ENCODE measurements at regions not wholly inside any gene's neighbourhood (a gene's known extent, or its start where the extent isn't known, plus 50 kb on each side); places are given as distances from the start of the nearest gene placed in this dataset.
"Not testable (repeated sequence)": the region's sequence is repeated elsewhere in the genome, so short reads cannot be mapped to it uniquely, and the experiment has no call there.

DNA sequence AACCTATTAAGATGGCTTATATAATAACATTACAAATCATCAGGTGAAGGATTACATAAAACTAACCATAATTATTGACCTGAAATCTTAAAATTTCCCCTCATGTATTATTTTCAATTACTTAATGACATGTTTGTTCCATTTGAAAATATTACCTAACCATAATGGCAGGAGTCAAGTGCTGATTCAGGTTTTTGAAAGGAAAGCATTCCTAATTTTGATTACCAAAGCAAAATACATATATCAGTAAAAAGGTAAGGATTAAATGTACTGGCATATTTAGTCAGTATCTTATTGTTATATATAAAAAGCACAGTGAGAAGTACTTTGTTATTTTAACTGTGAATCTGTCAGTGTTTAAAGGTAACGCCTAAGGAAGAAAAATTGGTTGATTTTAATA, 960.0 kb upstream of the CNTN5 start:
- in situ Hi-C loops (cut with HindIII; ENCODE audit: low pct_unique_long_range_greater_than_20kb, low sequenced_read_pairs): no loop called here
- DNase-seq (ENCODE audit: low read depth): no peak

DNA sequence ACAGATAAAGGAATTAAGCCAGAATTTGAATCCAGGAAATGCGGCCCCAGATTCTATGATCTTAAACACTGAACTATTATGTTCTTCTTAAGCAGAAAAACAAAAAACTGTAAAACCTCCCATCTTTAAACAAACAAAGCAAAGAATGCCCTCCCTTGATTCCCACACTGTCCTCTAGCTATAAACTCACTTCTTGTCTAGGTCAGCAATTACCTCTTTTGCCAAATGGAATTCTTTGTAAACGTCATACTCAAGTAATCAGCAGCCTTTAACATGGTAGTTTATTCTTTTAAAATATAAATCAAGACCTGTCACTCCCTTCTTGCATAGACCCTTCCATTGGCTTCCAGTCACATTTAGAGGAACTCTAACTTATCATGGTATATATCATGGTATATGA, 958.9 kb upstream of the CNTN5 start:
- in situ Hi-C loops (cut with HindIII; ENCODE audit: low pct_unique_long_range_greater_than_20kb, low sequenced_read_pairs): no loop called here
- DNase-seq (ENCODE audit: low read depth): no peak

- in situ Hi-C loops (cut with HindIII; ENCODE audit: low pct_unique_long_range_greater_than_20kb, low sequenced_read_pairs): no loop called here
- no peak for DNase-seq (ENCODE audit: low read depth)
Observed at GRCh38 chr11:98062714-98063113, 958.0 kb upstream of the CNTN5 start.

DNA sequence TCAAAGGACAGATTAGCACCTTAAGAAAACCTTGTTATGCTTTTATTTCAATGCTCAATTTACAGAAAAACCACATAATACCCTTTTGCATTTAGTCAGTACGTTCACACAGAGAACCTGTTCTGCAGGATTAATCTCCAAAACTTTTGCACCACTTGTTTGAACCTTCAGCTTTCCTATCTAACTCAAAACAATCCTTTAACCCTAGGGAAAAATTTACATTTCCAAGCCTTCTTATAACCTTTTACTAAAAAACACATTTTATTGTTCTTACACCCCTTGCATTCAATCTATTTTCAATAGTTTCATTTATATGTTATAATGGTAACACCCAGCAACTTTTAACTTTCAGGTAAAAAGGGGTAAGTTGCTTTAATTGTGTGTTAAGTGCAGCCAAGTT, 952.5 kb upstream of the CNTN5 start:
- in situ Hi-C loops (cut with HindIII; ENCODE audit: low pct_unique_long_range_greater_than_20kb, low sequenced_read_pairs): no loop called here
- no peak for DNase-seq (ENCODE audit: low read depth)

GRCh38 chr11:98069147-98069546, 951.6 kb upstream of the CNTN5 start:
- DNase-seq (ENCODE audit: low read depth); in situ Hi-C loops (cut with HindIII; ENCODE audit: low pct_unique_long_range_greater_than_20kb, low sequenced_read_pairs): not testable (repeated sequence)

- in situ Hi-C loops (cut with HindIII; ENCODE audit: low pct_unique_long_range_greater_than_20kb, low sequenced_read_pairs): no loop called here
- no peak for DNase-seq (ENCODE audit: low read depth)
Observed at GRCh38 chr11:98069861-98070260, 950.9 kb upstream of the CNTN5 start.

DNA sequence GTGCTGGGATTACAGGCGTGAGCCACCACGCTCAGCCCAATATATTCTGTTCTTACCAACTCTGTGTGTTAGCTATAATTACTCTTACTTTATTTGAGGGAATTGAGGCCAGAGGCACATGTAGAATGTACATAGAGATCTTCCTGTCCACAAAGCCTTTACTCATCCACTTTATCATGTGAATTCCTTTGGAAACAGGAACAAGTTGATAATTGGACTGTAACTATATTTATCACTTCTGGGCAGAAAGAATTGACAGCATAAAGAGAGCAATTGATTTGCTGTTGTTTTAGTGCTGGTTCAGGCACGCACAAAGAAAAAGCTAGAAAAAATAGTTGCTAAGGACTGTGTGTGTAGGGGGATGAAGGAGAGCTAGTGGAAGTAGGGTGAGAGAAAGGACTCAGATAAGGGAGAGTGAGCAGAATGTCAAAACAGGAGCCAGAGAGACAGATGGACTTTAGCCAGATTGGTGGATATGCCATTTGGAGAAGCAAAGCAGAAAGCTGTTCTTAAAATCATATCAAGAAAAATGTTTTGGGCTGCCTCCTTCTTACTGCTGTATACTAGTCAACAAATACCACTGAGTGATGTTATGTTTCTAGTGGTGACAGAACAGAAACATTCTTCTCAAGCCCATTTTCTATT, 929.8 kb upstream of the CNTN5 start:
- in situ Hi-C loops (cut with HindIII; ENCODE audit: low pct_unique_long_range_greater_than_20kb, low sequenced_read_pairs): no loop called here
- DNase-seq (ENCODE audit: low read depth): no peak

DNA sequence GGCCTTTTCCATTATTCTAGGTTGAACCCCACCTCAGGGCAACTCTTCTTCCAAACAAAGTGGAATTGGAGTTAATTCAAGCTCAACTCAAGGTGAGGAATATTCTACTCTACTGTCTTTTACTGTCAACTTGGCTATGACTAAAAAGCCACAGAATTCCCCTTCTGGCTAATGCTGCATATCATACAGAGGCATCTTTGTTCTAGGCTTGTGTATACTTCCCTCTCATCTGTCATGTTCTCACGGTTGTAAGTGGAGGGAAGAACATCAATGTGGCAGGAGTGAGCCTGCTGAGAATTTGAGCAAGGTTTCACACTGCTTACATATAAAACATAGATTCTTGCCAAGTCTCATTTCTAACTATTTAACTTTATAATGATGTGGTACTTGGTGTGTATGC, 921.4 kb upstream of the CNTN5 start:
- DNase-seq (ENCODE audit: low read depth): no peak
- in situ Hi-C loops (cut with HindIII; ENCODE audit: low pct_unique_long_range_greater_than_20kb, low sequenced_read_pairs): no loop called here

DNA sequence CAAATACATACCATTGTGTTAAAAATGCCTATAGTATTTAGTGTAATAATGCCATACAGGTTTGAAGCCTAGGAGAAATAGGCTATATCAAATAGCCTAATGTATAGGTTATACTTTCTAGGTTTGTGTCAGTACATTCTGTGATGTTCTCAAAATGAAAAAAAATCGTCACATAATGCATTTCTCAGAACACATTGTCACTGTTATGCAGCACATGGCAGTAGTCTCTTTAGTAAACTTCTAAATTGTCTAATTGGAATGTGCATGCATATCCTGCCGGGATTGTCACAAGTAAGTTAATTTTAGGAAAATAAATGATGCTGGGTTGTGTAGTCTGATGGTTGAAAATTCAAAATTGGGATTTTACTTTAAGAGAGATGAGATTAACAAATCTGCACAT, 920.1 kb upstream of the CNTN5 start:
- no peak for DNase-seq (ENCODE audit: low read depth)
- in situ Hi-C loops (cut with HindIII; ENCODE audit: low pct_unique_long_range_greater_than_20kb, low sequenced_read_pairs): no loop called here

DNA sequence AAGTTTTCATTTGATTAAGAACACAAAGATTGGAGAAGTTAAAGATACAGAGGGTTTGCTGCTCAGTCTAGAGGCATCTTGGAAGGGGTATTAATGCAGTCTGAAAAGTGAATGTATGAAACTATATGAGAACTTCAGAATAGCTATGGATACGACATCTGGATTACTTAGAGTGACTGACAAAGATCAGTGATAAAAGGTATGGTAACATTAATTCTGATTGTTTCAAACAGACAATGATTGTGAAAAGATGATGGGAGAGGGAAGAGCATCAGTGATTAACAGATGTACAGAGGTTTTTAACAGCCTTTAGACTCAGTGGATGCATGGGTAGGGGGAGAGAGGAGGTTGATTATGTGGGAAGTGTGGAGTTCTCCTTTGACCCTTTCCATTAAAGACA, 919.4 kb upstream of the CNTN5 start:
- in situ Hi-C loops (cut with HindIII; ENCODE audit: low pct_unique_long_range_greater_than_20kb, low sequenced_read_pairs): no loop called here
- no peak for DNase-seq (ENCODE audit: low read depth)

- no peak for DNase-seq (ENCODE audit: low read depth)
- in situ Hi-C loops (cut with HindIII; ENCODE audit: low pct_unique_long_range_greater_than_20kb, low sequenced_read_pairs): no loop called here
Observed at GRCh38 chr11:98104249-98104648, 916.5 kb upstream of the CNTN5 start.

DNA sequence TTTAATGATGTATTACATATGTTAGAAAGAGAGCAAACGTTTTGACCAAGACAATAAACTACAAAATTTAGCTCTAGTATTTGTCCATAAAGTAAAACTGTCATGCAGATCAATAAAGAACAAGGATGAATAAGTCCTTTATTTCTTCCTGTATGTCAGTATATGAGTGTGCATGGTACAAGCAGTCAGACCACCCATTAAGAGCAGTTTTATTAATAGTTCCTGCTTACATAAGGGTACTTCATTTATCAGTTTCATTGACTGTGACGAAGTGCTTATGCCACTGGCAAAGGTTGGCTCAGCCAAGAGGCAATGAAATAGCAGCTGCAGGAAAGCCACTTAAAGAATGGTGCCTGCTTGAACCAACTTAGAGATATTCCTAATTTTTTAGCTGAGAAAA, 913.0 kb upstream of the CNTN5 start:
- in situ Hi-C loops (cut with HindIII; ENCODE audit: low pct_unique_long_range_greater_than_20kb, low sequenced_read_pairs): no loop called here
- no peak for DNase-seq (ENCODE audit: low read depth)

DNA sequence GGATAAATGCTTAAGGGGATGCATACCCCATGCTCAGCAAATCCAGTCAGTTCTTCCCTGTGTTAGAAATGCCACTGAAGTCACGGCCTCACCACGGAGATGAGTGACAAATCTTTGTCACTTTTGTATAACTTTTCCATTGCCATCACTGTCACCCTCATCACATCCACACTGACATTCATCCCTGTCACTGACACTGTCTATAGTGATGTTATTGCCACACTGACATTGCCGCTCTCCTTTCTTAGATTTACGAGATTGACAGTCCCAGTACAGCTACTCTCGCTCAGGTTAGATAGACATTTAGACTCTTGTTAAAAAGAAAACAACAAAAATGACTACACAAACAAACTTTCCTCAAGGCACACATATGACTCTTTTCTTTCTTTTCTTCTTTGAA, 910.7 kb upstream of the CNTN5 start:
- in situ Hi-C loops (cut with HindIII; ENCODE audit: low pct_unique_long_range_greater_than_20kb, low sequenced_read_pairs): no loop called here

DNA sequence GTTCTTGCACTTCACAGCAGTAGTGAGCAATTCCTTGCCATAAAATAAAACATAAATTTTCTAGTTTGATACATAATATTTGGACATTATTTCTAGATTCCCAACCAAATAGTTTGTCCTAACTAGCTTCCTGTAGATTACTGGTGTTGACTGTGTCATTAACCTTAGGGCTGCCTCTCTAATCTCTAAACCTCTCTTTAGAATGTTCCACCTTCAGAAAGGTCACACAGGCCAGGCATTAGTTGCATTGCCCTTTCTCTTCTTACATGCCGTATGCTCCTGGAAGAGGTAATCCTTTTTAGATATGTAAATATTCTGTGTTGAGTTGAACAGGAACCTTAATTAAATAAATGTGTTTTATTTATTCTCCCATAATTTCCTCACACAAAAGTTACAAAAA, 904.9 kb upstream of the CNTN5 start:
- in situ Hi-C loops (cut with HindIII; ENCODE audit: low pct_unique_long_range_greater_than_20kb, low sequenced_read_pairs): no loop called here
- no peak for DNase-seq (ENCODE audit: low read depth)

More for the DNA sequence above, 910.7 kb upstream of the CNTN5 start:
- no peak for DNase-seq (ENCODE audit: low read depth)

GRCh38 chr11:98130117-98130625, 890.6 kb upstream of the CNTN5 start:
- in situ Hi-C loops (cut with HindIII; ENCODE audit: low pct_unique_long_range_greater_than_20kb, low sequenced_read_pairs): no loop called here
- DNase-seq (ENCODE audit: low read depth): no peak

- in situ Hi-C loops (cut with HindIII; ENCODE audit: low pct_unique_long_range_greater_than_20kb, low sequenced_read_pairs): no loop called here
- DNase-seq (ENCODE audit: low read depth): no peak
Observed at GRCh38 chr11:98136357-98136756, 884.4 kb upstream of the CNTN5 start.

DNA sequence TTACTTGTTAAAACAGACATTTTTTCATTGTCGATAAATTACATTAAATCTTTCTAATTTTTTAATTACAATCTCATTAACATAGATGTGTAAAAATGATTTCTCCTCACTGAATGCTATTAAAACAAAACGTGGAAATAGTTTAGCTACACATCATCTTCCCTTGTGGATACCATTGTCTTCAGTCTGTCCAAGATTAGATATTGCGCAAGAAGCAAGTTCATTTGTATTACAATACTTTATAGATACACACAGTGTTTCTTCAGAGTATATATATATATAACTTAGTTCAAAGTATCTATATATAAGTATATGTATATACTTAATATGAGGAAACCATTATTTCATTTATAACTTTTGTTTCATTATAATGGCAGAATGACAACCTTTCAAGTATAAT, 883.3 kb upstream of the CNTN5 start:
- DNase-seq (ENCODE audit: low read depth): no peak
- in situ Hi-C loops (cut with HindIII; ENCODE audit: low pct_unique_long_range_greater_than_20kb, low sequenced_read_pairs): no loop called here

- no peak for DNase-seq (ENCODE audit: low read depth)
- in situ Hi-C loops (cut with HindIII; ENCODE audit: low pct_unique_long_range_greater_than_20kb, low sequenced_read_pairs): no loop called here
Observed at GRCh38 chr11:98143661-98144060, 877.1 kb upstream of the CNTN5 start.

- DNase-seq (ENCODE audit: low read depth): no peak
- in situ Hi-C loops (cut with HindIII; ENCODE audit: low pct_unique_long_range_greater_than_20kb, low sequenced_read_pairs): no loop called here
Observed at GRCh38 chr11:98153752-98154151, 867.0 kb upstream of the CNTN5 start.

DNA sequence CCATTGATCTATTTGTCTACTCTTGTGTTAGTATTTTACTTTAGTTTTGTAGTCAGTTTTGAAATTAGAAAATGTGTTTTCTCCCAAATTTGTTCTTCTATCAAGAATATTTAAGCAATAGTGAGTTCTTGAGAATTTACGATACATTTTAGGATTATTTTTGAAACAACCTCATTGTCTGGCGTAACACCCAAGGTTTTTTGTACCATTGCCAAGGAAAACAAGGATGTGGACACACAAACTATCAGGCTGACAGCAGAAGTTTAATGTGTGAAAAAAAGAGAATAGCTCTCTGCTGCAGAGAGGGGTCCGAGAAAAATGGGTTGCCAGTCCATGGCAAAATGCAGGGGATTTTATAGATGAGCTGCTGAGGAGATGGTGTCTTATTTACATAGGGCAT, 865.1 kb upstream of the CNTN5 start:
- no peak for DNase-seq (ENCODE audit: low read depth)
- in situ Hi-C loops (cut with HindIII; ENCODE audit: low pct_unique_long_range_greater_than_20kb, low sequenced_read_pairs): no loop called here

- in situ Hi-C loops (cut with HindIII; ENCODE audit: low pct_unique_long_range_greater_than_20kb, low sequenced_read_pairs): no loop called here
- no peak for DNase-seq (ENCODE audit: low read depth)
Observed at GRCh38 chr11:98177925-98178324, 842.8 kb upstream of the CNTN5 start.

Measured in Caki2 (cell line).